Amniotic epithelial cell (primary cell): ENCODE measurements at regions not wholly inside any gene's neighbourhood (a gene's known extent, or its start where the extent isn't known, plus 50 kb on each side); places are given as distances from the start of the nearest gene placed in this dataset.

Source experiments
- DNase-seq: peaks from one replicate; pipeline ENCODE4 v3.0.0-alpha.2; 2010; ENCODE audit warnings: low read depth

DNA sequence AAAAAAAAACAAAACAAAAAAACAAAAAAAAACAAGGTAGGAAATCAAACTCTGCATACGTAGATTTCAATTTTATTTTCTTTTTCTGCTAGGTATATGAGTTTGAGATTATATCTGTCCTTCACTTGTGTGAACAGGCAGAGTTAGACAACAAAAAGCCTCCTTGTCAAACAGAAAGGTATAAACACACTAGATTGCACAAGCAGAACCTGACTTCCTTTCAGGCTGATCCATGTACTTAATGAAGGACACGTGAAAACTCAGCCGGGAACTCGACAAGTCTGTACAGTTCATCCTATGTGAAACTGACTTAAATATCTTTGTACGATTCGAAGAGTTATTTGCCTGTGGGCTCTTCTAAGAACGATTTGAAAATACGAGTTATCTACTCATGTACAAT, 254.1 kb downstream of the ARL4A start:
- peak; percentile 53 for DNase-seq

DNA sequence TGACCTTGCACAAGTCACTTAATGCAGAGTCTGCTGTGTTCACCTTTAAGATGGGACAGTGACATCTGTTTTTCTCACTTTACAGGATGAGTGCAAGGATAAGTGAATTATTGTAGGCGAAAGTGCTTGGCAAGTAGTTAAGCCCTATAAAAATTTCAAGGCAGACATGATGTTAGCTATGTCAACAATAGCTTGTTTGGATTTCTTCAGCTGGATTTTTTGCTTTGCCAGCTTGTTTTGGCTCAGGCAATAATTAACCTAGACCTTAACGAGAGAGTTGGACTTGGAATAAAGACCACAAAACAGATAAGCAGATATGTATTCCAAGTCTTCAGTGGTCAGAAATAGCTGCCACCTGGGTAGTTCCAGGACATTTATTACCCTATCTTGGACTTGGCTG, 255.2 kb downstream of the ARL4A start:
- DNase-seq, result no peak

DNA sequence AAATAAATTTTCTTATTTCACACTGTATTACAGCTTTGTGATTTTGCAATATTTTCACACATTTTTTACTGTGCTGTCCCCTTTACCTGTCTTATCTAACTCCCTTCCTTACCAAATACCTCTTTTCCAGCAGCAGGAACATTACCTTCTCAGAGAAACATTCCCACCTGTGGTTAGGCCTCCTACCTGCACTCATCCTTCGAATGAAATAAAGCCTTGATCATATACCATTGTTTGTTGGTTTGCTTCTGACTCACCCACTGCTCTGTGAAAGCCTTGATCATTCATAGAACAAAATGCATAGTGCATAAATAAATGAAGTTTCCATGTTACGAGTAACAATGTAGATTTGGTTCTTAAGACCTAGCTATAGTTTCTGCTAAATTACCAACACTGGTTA, 256.3 kb downstream of the ARL4A start:
- no peak for DNase-seq

DNA sequence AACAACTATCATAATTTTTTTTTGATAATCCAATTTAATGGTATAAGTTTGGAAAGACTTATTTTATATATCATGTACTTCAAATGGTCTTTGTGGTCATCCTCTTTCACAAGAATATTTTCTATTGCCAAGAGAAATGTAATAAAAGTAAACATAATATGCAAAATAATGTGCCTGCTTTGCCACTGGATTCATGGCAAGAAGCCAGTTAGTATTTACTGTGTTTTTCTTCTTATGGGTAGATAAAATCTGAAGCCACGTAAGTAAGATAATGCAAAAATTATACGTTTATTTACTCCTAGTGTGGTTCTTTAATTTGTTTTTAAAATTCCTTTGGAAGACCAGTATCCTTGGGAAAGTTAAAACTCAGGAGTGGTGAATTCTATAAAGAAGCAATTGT, 258.5 kb downstream of the ARL4A start:
- peak; percentile 58 for DNase-seq

DNA sequence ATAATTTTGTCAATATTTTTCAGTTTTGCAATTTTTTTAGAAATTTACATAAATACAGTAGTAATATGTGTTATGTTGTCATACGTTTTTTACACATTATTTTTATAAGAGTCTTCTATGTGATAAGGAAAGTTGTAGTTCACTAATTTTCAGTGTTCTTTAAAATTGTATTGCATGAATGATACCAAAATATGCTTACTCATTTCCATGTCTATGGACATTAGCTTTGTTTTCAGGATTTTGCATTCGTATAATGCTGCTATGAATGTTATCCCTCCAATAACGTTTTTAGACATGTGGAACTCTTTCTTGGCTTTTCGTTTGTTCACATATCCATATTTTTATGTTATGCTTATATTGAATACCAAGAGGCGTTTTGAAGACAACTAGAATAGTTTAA, 260.0 kb downstream of the ARL4A start:
- no peak for DNase-seq

DNA sequence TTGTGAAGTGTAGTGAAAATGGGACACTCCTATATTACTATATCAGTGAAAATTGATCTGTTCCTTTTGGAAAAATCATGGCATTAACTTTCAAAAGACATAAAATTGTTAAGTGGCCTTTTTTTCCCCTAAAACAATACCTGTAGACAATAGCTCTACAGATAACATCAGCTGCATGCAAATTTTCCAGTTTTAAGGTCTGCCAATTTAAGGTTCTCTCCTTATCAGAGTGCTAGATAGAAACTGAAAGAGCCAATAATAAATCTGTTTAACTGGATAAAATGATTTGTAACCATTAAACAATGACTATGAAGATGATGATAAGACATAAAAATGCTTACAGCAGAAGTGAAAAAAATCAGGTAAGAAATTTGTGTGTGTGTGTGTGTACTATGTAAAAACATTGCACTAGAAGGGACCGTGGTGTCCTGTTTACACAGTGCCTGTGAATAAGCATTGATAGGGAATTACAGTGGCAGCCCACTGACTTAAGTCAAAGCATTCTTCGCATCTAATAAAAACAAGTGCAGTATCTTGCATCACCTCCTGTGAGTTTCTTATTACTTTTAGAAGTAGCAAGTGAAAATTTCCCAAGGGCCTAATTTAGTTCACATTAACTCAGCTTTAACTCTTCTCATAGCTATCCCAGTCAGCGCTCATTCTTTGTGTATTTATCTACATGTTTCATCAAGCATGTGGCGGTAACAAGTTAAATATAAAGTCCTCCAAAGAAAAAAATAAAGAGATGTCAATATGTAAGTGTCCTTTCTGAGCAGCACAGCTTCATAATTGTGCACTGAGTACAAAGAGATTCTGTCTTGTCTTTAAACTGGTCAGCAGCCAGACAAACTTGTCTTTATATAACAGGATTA, 261.9 kb downstream of the ARL4A start:
- no peak for DNase-seq

DNA sequence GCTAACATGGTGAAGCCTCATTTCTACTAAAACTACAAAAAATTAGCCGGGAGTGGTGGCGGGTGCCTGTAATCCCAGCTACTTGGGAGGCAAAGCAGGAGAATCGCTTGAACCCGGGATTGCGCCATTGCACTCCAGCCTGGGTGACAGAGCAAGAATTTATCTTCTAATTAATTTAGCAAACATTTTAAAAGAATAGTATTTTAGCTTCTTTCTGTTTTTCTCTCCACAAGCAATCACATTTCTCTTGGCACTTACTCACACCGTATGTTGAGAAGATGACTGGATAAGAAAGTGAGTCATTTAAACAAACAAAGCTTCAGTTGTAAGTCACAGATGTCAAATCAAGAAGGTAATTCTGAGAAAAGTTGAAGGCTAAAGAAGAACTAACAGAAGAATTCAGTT, 264.0 kb downstream of the ARL4A start:
- peak; percentile 84 for DNase-seq

DNA sequence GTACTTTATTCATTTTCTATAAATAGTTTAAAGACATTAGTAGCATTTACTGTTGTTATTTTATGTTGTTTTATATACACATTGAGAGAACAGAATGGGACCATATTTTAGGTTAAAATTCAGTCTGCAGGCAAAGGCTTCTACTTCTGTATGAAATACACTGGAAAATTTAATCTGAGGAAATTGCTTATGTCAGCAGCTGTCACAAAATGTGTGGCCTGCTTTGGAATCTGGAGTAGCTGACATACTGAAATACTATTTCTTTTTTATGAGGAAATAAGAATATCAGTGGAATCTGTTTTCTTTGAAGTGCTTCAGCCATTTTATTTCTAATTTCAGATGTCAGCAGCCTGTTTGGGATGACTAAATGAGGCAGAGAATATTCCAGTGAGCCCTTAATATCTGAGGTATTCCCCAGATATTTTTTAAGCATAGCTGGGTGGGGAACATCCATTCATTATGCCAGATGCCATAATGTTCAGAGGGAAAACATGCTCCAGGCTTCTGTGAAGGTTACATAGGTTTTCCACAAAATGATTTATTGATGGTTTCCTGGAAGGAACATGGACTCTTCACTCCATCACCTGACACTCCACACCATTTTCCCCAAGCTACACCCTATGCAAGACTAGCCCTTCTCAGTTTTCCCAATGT, 267.1 kb downstream of the ARL4A start:
- DNase-seq, result peak; percentile 35

DNA sequence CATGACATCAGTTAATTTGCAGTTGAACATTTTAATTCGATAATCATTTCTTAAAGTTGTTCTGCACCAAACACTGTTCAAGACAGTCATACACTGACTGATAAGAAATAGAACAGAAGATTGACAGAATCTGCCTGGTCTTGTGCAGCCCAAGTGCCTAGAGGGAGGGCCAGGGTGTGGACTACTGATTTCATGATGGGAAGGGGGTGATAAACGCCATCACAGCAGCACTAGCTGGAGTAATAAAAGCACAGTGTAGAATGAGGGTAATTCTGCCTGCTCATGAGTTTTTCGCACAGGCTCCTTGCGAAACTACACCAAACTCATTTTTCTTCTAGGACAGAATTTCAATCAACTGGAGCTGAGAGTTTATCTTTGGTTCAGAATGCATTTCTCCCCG, 270.1 kb downstream of the ARL4A start:
- DNase-seq, result no peak

DNA sequence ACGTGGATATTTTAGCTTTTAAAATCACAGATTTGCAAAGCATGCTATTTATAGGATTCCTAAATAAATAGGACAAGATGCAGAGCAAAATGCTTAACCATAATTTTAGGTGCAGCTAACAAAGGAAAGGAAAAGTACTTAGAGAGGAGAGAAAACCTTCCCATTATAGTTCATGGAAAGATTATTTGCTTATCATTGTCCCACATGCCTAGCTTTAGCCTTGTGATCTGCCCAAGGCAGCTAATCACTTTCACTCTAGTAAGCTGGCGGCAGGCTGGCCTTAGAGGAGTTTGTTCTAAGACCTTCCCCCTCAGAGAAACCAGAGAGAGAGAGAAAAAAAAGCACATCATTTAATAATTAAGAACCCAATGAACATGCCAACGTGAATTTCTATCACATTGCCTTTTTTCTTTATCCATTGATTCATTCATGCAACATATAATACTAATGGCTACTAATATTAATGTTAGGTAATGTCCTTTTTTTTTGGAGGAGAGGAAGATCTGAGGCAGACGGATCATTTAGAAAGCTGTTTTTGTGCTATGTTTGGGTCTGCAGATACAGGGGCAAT, 274.6 kb downstream of the ARL4A start:
- DNase-seq, result no peak

DNA sequence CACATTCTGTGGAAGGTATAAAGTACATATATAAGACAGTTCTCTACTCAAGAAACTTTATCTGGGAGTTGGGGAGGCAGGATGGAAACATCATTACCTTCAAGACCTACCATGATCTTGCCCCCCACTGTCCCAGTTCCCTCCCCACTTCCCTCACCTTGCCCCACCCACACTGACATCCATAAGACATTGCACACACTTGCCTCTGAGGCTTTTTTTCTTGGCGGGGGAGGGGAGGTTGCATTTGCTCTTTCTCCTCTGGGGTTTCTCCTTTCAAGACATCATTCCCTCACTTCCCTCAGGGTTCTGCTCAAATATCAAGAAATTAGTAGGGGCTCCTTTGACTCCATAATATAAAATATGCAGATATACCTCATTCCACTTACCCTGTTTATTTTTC, 276.0 kb downstream of the ARL4A start:
- DNase-seq, result no peak

DNA sequence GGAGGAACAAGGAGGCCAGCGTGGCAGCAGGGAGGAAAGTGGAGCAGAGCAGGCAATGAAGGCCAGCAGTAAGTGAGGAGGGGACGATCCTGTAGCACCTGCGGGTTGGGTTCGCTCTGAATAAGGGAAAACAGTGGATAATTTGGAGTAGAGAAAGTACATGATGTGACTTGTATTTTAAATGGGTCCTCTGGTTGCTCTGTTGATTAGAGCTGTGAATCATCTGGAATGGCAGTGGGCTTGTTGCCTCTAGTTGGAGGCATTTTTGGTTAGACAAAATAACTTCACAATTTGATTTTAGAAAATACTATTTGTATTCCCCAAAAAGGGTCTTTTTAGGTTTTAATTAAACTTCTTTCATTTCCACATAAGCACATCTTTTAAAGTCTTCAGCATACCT, 277.4 kb downstream of the ARL4A start:
- no peak for DNase-seq

DNA sequence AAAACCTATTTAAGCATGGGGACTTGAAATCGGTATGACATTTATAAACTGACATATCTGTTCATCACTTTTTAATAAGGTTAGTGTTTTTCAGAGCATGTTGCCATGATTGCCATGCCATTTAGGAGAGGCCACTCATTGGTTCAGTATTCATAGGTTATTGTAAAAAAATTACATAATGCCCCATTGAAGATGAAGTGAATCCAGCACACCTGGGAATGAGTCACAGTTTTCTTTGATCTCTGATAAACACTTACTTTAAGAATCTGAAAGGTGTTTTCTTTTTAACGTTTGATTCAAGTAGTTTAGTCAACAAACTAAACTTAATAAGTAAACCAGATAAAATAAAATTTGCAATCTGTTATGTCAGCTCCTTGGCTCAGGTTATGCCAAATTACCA, 278.3 kb downstream of the ARL4A start:
- DNase-seq, result no peak

DNA sequence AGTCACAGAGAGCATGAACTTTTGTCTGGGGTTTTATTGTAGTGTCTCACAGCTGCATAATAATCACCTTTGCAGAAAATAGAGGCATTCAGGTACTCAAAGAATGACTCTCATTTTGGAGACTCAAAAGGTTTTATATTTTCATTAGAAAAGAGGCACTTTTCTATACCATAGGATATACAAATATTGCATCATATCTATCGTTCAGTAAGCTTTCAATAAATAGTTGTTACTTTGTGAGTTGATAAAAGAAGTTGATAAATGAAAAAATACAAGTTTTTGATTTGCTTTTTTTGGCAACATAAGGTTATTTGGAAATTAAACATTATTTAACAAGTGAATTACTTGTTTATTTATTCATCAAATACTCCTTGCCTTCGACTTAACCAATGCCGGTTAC, 279.9 kb downstream of the ARL4A start:
- DNase-seq, result no peak

DNA sequence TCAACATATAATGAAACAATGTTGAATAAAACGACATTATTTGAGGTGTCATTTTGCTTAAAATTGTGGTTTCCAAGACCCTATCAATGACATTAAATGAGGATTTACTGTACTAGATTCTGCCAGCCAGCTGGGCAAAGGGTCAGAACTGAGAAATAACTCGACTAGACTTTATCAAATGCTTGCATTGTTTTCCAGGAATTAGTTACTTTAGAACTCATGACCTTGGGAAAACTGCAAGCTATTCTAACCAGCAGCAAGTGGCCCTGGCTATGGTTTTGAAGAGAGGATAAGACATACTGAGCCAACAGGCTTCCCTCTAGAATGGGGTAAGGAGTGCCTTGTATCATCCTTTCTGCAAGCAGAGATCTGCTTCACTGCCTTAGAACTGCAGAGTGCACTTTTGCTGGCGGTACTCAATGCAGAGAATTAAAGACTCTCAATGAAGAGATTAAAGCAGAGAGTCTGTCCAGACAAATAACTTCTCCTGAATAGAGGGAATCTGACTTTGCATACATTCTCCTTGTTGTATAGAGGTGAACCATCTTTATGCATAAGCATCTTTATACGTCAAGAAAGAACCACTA, 281.5 kb downstream of the ARL4A start:
- no peak for DNase-seq

DNA sequence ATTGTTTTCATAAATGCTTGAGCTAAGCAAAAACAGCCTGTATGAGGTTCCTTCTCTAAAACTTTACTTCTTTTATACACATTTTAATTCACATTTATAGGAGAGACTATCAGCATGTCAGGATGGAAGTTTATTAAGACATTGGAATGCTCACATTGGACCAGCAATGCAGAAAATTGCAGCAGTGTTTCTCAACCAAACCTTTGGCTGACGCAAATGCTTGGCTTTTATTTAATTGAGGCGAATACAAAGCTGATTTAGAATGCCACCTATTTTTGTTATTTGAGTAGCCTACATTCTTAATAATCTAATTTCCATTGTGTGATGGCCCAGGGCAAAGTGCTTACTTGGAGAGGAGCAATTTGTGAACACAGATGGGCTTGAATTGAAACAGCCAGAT, 283.2 kb downstream of the ARL4A start:
- peak; percentile 10 for DNase-seq

DNA sequence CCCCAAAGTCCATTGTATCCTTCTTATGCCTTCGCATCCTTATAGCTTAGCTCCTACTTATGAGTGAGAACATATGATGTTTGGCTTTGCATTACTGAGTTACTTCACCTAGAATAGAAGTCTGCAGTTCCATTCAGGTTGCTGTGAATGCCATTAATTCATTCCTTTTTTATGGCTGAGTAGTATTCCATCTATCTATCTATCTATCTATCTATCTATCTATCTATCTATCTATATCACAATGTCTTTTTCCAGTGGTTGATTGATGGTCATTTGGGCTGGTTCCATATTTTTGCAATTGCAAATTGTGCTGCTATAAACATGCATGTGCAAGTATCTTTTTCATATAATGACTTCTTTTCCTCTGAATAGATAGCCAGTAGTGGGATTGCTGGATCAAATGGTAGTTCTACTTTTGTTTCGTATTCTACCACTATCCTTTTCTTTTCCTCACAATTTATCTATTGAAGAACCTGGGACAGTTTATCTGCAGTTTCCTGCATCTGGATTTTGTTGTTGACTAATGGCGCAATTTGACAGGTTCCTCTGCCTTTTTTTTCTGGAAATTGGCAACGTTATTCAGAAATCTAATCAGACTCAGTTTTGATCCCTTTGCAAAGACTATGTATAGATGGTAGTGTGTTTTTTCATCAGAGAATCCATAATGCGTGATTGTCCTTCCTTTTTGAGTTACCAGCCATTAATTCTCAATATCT, 287.2 kb downstream of the ARL4A start:
- no peak for DNase-seq

DNA sequence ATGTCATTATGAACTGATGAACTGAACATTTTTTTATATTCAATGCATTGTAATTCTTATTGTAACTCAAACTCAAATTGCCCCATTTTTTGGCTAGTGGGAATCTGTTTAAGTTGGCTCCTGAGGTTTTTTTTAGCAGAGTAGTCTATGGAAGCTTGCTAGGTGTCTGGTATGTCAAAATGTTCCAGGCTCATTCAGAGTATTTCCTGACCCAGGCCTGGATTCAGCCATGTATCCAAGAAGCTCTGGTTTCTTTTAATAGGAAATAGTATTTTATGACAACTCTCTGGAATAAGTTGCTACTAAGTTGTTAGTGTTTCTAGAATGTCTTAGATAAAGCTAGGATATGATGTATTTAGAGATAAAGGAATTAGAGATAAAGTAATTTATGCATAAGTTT, 288.0 kb downstream of the ARL4A start:
- DNase-seq, result no peak

DNA sequence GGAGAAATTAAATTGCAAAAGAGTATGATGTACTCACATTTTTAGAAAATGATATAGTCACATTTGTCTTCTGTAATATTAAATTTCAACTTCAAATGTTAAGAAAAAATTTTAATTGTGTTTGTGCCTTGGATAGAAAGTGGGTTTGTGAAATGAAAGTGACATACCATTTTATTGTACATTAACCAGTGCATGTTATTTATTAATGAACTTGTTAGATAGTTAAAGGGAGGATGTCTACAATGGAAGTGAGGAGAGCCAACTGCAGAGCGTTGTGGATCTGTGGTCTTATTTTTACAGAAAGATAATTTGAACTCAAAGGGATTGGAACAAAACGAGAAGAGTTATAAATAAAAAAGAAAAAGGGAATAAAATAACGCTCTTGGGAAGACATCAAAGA, 291.7 kb downstream of the ARL4A start:
- no peak for DNase-seq

DNA sequence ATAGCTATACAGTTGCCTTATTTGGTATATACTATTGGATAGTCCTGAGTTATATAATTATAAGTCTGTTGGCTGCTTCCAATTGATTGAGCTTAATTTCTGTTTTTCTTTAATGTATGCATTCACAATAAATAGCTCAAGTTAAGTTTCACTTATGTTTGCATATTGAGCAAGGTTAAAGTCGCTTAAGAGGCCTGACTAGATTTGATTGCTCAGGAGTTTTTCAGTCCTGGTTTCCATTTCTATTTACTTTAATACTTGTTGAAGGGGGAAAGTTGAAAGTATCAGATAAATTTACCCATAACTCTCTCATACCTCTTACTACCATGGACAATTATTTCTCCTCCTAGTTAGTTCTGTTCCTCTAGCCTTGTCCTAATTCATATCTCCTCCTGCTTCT, 294.7 kb downstream of the ARL4A start:
- no peak for DNase-seq

DNA sequence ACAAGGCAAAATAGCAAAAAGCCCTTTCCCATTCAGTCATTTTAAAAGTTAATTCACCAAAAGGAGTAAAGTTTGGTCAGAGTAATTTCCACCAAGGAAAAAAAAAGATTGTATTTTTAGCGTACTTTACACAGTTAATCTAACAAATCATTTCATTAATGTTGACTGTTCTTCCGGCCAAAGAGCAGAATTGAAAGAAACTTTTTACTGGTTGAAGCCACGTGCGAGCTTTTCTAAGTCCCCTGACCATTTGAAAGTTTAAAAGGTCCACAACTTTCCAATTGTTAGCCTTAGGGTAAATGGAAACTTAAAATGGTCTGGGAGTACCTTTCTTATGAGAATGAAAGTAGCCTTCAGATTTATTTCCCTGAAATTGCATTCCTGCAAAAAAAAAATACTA, 296.7 kb downstream of the ARL4A start:
- DNase-seq, result no peak

DNA sequence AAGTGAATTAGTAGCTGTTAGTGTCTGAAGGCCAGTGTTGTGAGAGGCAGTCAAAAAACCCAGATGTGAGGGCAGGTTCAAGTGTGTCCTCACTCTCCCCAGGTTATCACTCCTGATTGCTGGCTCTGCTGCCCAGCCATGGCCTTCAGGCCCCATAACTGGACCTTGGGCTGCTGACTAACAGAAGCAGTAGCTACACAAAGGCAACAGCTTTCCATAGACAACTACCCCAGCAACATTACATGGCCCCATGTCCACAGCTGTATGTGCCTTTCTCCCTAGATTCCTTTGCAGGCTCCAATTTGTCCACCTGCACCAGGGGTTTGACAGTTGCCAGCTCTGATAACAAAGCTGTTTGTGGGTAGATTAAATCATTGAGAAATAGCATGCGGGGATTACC, 297.8 kb downstream of the ARL4A start:
- no peak for DNase-seq
